ENCODE measurements at regions not wholly inside any gene's neighbourhood (a gene's known extent, or its start where the extent isn't known, plus 50 kb on each side); places are given as distances from the start of the nearest gene placed in this dataset.

DNA sequence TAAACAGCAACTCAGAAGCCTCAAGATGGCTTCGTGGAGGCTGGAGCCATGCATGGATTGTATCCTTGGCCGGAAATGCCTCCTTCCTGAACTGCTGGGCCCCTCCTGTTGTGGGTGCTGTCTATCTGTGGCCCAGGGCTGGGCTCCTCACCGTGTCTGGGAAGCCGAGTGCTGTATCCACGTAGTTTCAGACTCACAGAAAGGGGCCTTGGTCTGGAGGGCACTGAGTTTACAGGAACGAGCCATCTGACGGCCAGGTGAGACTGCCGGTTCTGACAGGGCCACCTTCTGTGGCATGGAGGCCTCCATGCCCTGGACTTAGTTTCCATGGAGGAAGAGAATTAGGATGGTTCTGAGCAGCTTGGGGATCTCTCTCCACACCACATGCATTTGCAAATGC is 142.2 kb downstream of the ERMARD start:
- H3K27me3 Mint-ChIP-seq (ENCODE audit: unreplicated experiment): peaks cover 19% of the 10 kb centered on the region
- no peak for DNase-seq
- TF ChIP-seq, protein P1, sequence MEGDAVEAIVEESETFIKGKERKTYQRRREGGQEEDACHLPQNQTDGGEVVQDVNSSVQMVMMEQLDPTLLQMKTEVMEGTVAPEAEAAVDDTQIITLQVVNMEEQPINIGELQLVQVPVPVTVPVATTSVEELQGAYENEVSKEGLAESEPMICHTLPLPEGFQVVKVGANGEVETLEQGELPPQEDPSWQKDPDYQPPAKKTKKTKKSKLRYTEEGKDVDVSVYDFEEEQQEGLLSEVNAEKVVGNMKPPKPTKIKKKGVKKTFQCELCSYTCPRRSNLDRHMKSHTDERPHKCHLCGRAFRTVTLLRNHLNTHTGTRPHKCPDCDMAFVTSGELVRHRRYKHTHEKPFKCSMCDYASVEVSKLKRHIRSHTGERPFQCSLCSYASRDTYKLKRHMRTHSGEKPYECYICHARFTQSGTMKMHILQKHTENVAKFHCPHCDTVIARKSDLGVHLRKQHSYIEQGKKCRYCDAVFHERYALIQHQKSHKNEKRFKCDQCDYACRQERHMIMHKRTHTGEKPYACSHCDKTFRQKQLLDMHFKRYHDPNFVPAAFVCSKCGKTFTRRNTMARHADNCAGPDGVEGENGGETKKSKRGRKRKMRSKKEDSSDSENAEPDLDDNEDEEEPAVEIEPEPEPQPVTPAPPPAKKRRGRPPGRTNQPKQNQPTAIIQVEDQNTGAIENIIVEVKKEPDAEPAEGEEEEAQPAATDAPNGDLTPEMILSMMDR (IDR thresholded peaks at IDR 0.05; ENCODE audit: unreplicated experiment): no peak
- no peak overlapping the region for H3K27ac Mint-ChIP-seq (ENCODE audit: unreplicated experiment)
- no peaks in the 10 kb centered on the region for H3K9me3 Mint-ChIP-seq (ENCODE audit: low read depth, unreplicated experiment)
- no TSS peak for BruUV-seq (replicated peaks)
- no peak overlapping the region for H3K4me3 Mint-ChIP-seq (ENCODE audit: low read depth, unreplicated experiment)
- no peaks in the 10 kb centered on the region for H3K36me3 Mint-ChIP-seq (ENCODE audit: insufficient read depth, unreplicated experiment)
- intact Hi-C loops (cut with micrococcal nuclease; ENCODE audit: unreplicated experiment): no loop called here
- CTCF ChIA-PET: no interaction called here
- H3K4me1 Mint-ChIP-seq (ENCODE audit: low read depth, unreplicated experiment): no peaks in the 10 kb centered on the region

DNA sequence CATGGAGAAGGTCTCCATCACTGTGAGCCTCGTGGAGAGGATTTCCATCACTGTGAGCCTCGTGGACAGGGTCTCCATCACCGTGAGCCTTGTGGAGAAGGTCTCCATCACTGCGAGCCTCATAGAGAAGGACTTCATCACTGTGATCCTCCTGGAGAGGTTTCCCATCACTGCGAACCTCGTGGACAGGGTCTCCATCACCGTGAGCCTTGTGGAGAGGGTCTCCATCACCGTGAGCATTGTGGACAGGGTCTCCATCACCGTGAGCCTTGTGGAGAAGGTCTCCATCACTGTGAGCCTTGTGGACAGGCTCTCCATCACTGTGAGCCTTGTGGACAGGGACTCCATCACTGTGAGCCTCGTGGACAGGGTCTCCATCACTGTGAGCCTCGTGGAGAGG is 140.4 kb downstream of the ERMARD start:
- Mint-ChIP-seq H3K4me3 (ENCODE audit: low read depth, unreplicated experiment) (no peak overlapping the region), H3K9me3 (ENCODE audit: low read depth, unreplicated experiment) (no peaks in the 10 kb centered on the region), H3K36me3 (ENCODE audit: insufficient read depth, unreplicated experiment) (no peaks in the 10 kb centered on the region), H3K4me1 (ENCODE audit: low read depth, unreplicated experiment) (no peaks in the 10 kb centered on the region), H3K27ac (ENCODE audit: unreplicated experiment) (no peak overlapping the region), H3K27me3 (ENCODE audit: unreplicated experiment) (peaks cover 29% of the 10 kb centered on the region)
- DNase-seq: no peak
- CTCF ChIA-PET: no interaction called here
- BruUV-seq (replicated peaks): no TSS peak
- intact Hi-C loops (cut with micrococcal nuclease; ENCODE audit: unreplicated experiment): no loop called here
- TF ChIP-seq, protein P1 (IDR thresholded peaks at IDR 0.05; ENCODE audit: unreplicated experiment): no peak

GRCh38 chr6:169891421-169891820 is 140.0 kb downstream of the ERMARD start:
- Mint-ChIP-seq H3K4me1 (ENCODE audit: low read depth, unreplicated experiment) (no peaks in the 10 kb centered on the region), H3K27me3 (ENCODE audit: unreplicated experiment) (peaks cover 32% of the 10 kb centered on the region), H3K27ac (ENCODE audit: unreplicated experiment) (no peak overlapping the region), H3K36me3 (ENCODE audit: insufficient read depth, unreplicated experiment) (no peaks in the 10 kb centered on the region), H3K4me3 (ENCODE audit: low read depth, unreplicated experiment) (no peak overlapping the region), H3K9me3 (ENCODE audit: low read depth, unreplicated experiment) (no peaks in the 10 kb centered on the region)
- DNase-seq: no peak
- TF ChIP-seq, protein P1 (IDR thresholded peaks at IDR 0.05; ENCODE audit: unreplicated experiment): no peak
- intact Hi-C loops (cut with micrococcal nuclease; ENCODE audit: unreplicated experiment): no loop called here
- CTCF ChIA-PET: no interaction called here
- BruUV-seq (replicated peaks): no TSS peak

- CTCF ChIA-PET: no interaction called here
- Mint-ChIP-seq H3K9me3 (ENCODE audit: low read depth, unreplicated experiment) (no peaks in the 10 kb centered on the region), H3K4me3 (ENCODE audit: low read depth, unreplicated experiment) (no peak overlapping the region), H3K27ac (ENCODE audit: unreplicated experiment) (no peak overlapping the region), H3K36me3 (ENCODE audit: insufficient read depth, unreplicated experiment) (no peaks in the 10 kb centered on the region), H3K4me1 (ENCODE audit: low read depth, unreplicated experiment) (no peaks in the 10 kb centered on the region), H3K27me3 (ENCODE audit: unreplicated experiment) (peaks cover 32% of the 10 kb centered on the region)
- BruUV-seq (replicated peaks): no TSS peak
- intact Hi-C loops (cut with micrococcal nuclease; ENCODE audit: unreplicated experiment): no loop called here
- TF ChIP-seq, protein P1 (IDR thresholded peaks at IDR 0.05; ENCODE audit: unreplicated experiment): no peak
- DNase-seq: no peak
Observed at GRCh38 chr6:169890901-169891300, 139.5 kb downstream of the ERMARD start.

- H3K27ac Mint-ChIP-seq (ENCODE audit: unreplicated experiment): no peak overlapping the region
- TF ChIP-seq, protein P1 (IDR thresholded peaks at IDR 0.05; ENCODE audit: unreplicated experiment): no peak
- peaks cover 32% of the 10 kb centered on the region for H3K27me3 Mint-ChIP-seq (ENCODE audit: unreplicated experiment)
- no peak overlapping the region for H3K4me3 Mint-ChIP-seq (ENCODE audit: low read depth, unreplicated experiment)
- no peaks in the 10 kb centered on the region for H3K4me1 Mint-ChIP-seq (ENCODE audit: low read depth, unreplicated experiment)
- no peak for DNase-seq
- no peaks in the 10 kb centered on the region for H3K36me3 Mint-ChIP-seq (ENCODE audit: insufficient read depth, unreplicated experiment)
- CTCF ChIA-PET: no interaction called here
- BruUV-seq (replicated peaks): no TSS peak
- intact Hi-C loops (cut with micrococcal nuclease; ENCODE audit: unreplicated experiment): no loop called here
- no peaks in the 10 kb centered on the region for H3K9me3 Mint-ChIP-seq (ENCODE audit: low read depth, unreplicated experiment)
Observed at GRCh38 chr6:169890049-169890448, 138.6 kb downstream of the ERMARD start.
